Dermis blood vessel endothelial cell (primary cell): ENCODE measurements at regions not wholly inside any gene's neighbourhood (a gene's known extent, or its start where the extent isn't known, plus 50 kb on each side); places are given as distances from the start of the nearest gene placed in this dataset.
A peak's percentile ranks its signal among the peaks of the same experiment; 100 is the strongest.
"Not testable (repeated sequence)": the region's sequence is repeated elsewhere in the genome, so short reads cannot be mapped to it uniquely, and the experiment has no call there.

Experiments used
- DNase-seq: peaks from one replicate; pipeline ENCODE4 v3.0.0; 2010

- no peak for DNase-seq
Measured at GRCh38 chr12:115898670-115899069, 378.8 kb downstream of the MED13L start.

- no peak for DNase-seq
Measured at GRCh38 chr12:115897729-115898128, 379.8 kb downstream of the MED13L start.

GRCh38 chr12:115895247-115895646 lies 382.2 kb downstream of the MED13L start:
- peak; percentile 14 for DNase-seq

- no peak for DNase-seq
Measured at GRCh38 chr12:115891556-115892164, 385.8 kb downstream of the MED13L start.

- no peak for DNase-seq
Measured at GRCh38 chr12:115886666-115887065, 390.8 kb downstream of the MED13L start.

- DNase-seq, result no peak
Measured at GRCh38 chr12:115885040-115885690, 392.3 kb downstream of the MED13L start.

GRCh38 chr12:115882936-115883335 lies 394.6 kb downstream of the MED13L start:
- DNase-seq, result no peak

- DNase-seq, result no peak
Measured at GRCh38 chr12:115880238-115880637, 397.3 kb downstream of the MED13L start.

GRCh38 chr12:115879354-115879753 lies 398.1 kb downstream of the MED13L start:
- DNase-seq, result no peak

GRCh38 chr12:115873451-115874082 lies 403.9 kb downstream of the MED13L start:
- DNase-seq, result no peak

GRCh38 chr12:115872919-115873357 lies 404.6 kb downstream of the MED13L start:
- no peak for DNase-seq

GRCh38 chr12:115872212-115872611 lies 405.3 kb downstream of the MED13L start:
- no peak for DNase-seq

- DNase-seq, result peak; percentile 38
Measured at GRCh38 chr12:115871714-115872113, 405.8 kb downstream of the MED13L start.

- no peak for DNase-seq
Measured at GRCh38 chr12:115870510-115870909, 407.0 kb downstream of the MED13L start.

GRCh38 chr12:115870021-115870420 lies 407.5 kb downstream of the MED13L start:
- DNase-seq, result no peak

GRCh38 chr12:115869604-115870003 lies 407.9 kb downstream of the MED13L start:
- no peak for DNase-seq

- DNase-seq, result no peak
Measured at GRCh38 chr12:115868624-115869023, 408.9 kb downstream of the MED13L start.

GRCh38 chr12:115867854-115868253 lies 409.6 kb downstream of the MED13L start:
- no peak for DNase-seq

GRCh38 chr12:115866909-115867525 lies 410.5 kb downstream of the MED13L start:
- no peak for DNase-seq

GRCh38 chr12:115866281-115866680 lies 411.2 kb downstream of the MED13L start:
- DNase-seq, result not testable (repeated sequence)

- no peak for DNase-seq
Measured at GRCh38 chr12:115864396-115864795, 413.1 kb downstream of the MED13L start.

GRCh38 chr12:115860619-115861018 lies 416.9 kb downstream of the MED13L start:
- DNase-seq, result no peak

- DNase-seq, result no peak
Measured at GRCh38 chr12:115859231-115859630, 418.3 kb downstream of the MED13L start.

GRCh38 chr12:115857923-115858322 lies 419.6 kb downstream of the MED13L start:
- DNase-seq, result no peak
